AG09319 (cell line): ENCODE measurements at regions not wholly inside any gene's neighbourhood (a gene's known extent, or its start where the extent isn't known, plus 50 kb on each side); places are given as distances from the start of the nearest gene placed in this dataset.
A peak's percentile ranks its signal among the peaks of the same experiment; 100 is the strongest.

ENCODE experiments used
- DNase-seq: peaks from one replicate; pipeline ENCODE4 v3.0.0-alpha.2; 2010; ENCODE audit warnings: low read depth; ENCODE audit errors: extremely low read depth
- CTCF ChIP-seq: IDR thresholded peaks from 2 replicates; pipeline ENCODE4 v1.5.1; 2011; ENCODE audit warnings: low read depth, mild to moderate bottlenecking, inconsistent platforms, low read length, moderate library complexity

- no peak for TF ChIP-seq CTCF
- no peak for DNase-seq
These were observed 524.1 kb downstream of the LRFN5 start for GRCh38 chr14:42130815-42131214.

DNA sequence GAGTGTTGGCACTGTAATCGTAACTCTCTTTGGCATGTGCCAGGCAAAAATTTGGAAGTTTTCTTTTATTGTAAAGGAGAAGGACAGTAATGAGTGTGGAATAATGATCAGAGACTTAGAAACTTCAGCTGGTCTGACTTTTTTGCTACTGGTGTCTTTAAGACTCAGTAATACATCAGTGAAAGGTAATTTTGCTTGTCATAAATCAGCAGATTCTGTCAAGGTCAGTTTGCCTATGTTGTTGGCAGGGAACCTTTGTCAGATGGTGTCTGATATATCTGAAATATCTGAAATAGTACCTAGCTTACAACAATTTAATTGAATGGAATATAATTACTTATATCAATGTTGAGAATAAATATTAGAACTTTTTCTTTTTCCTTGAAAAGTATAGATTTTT is 516.9 kb downstream of the LRFN5 start:
- no peak for DNase-seq
- no peak for TF ChIP-seq CTCF

DNA sequence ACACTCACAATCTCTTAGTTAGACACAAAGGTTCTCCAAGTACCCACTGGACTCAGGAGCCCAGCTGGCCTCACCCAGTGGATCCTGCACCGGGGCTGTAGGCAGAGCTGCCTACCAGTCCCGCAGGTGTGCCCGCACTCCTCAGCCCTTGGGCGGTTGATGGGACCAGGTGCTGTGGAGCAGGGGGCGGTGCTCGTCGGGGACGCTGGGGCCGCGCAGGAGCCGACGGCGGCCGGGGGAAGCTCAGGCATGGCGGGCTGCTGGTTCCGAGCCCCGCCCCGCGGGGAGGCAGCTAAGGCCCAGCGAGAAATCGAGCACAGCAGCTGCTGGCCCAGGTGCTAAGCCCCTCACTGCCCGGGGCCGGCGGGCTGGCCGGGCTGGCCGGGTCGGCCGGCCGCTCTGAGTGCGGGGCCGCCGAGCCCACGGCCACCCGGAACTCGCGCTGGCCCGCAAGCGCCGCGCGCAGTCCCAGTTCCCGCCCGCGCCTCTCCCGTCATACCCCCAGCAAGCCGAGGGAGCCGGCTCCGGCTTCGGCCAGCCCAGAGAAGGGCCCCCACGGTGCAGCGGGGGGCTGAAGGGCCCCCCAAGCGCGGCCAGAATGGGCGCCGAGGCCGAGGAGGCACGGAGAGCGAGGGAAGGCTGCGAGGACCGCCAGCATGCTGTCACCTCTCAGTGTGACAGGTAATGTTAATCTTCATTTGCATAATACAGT is 506.8 kb downstream of the LRFN5 start:
- no peak for TF ChIP-seq CTCF
- DNase-seq: no peak

DNA sequence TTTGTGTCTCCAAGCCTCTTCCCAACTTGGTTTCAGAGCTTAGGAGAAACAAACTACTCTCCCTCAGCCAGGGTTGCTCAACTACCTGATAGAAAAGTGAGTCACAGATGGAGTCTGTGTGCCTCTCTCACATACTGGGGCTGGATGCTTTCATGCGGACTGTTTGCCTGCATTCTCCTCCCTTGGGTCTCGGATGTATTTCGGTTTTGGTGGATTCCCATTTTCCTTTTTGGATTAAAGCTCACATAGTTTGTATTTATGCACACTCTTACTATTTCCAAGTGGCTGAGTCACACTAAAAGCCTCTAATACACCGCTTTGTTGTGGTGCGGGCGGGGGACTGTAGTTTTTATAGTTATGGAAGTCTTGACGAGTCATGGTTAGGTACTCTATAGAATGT is 505.4 kb downstream of the LRFN5 start:
- TF ChIP-seq CTCF: no peak
- DNase-seq: no peak

DNA sequence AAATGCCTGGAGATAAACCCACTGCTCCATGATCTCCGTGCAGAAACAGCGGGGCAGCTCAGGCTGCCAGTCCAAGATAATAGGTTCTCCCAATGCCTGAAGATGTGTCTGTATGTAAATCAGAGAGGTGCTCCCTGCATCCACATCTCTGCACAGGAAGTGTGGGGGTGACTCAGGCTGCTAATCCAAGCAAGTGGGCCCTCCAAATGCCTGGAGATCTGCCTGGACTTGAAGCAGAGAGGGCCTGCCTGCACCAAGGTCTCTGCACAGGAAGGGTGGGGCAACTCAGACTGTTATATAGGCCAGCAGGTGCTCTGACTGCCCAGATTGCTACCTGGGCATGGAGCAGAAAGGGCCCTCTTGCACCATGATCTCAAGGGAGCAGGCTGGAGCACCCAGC is 504.7 kb downstream of the LRFN5 start:
- DNase-seq: no peak

GRCh38 chr14:42110167-42110566 is 503.5 kb downstream of the LRFN5 start:
- DNase-seq: peak; percentile 15
- TF ChIP-seq CTCF: peak; percentile 79

More for the DNA sequence above, 504.7 kb downstream of the LRFN5 start:
- TF ChIP-seq CTCF: no peak

- TF ChIP-seq CTCF: no peak
- DNase-seq: no peak
These were observed 488.5 kb downstream of the LRFN5 start for GRCh38 chr14:42095155-42095554.
